Ovary (tissue), 7 donors: ENCODE measurements at regions not wholly inside any gene's neighbourhood (a gene's known extent, or its start where the extent isn't known, plus 50 kb on each side); places are given as distances from the start of the nearest gene placed in this dataset.

Source experiments
- DNase-seq, 5 donors: peaks; one replicate each; pipeline ENCODE4 v3.0.0-alpha.2; 2019 to 2020
- H3K27ac ChIP-seq, 2 donors: fragments of 200-600 bp; one replicate each; pipeline versions ENCODE4 v1.5.1 to v1.8.0; 2019 to 2022
- H3K27me3 ChIP-seq: fragments of 200-600 bp; one replicate; pipeline ENCODE4 v1.8.0; 2022
- H3K36me3 ChIP-seq: fragments of 200-600 bp; sonication (generic); one replicate; pipeline ENCODE4 v1.5.1; 2019
- H3K4me1 ChIP-seq: one replicate; pipeline ENCODE4 v1.8.1; 2013; ENCODE audit warnings: mild to moderate bottlenecking, moderate library complexity; ENCODE audit not compliant: insufficient read depth
- H3K4me3 ChIP-seq: fragments of 200-600 bp; sonication (generic); one replicate; pipeline ENCODE4 v1.5.1; 2017
- H3K9me3 ChIP-seq, 2 donors: fragments of 200-600 bp in 1 of 2; sonication (generic) in 1 of 2; one replicate each; pipeline versions ENCODE4 v1.5.1 to v1.8.1; 2013 to 2019; ENCODE audit warnings: mild to moderate bottlenecking in 1 of 2, moderate library complexity in 1 of 2
- CTCF ChIP-seq, 3 donors: fragments of 450-650 bp in 2 of 3; fragments of 200-600 bp in 1 of 3; IDR thresholded peaks; one replicate each; pipeline versions ENCODE4 v1.5.1 to v1.8.0; 2016 to 2022; ENCODE audit warnings: antibody characterized with exemption in 3 of 3, mild to moderate bottlenecking in 1 of 3
- EP300 ChIP-seq: sonication (generic); formaldehyde crosslinking; IDR thresholded peaks from one replicate; pipeline ENCODE4 v1.6.1; 2017; ENCODE audit warnings: antibody characterized with exemption
- POLR2A ChIP-seq: fragments of 450-650 bp; IDR thresholded peaks from one replicate; pipeline ENCODE4 v1.6.1; 2017; ENCODE audit warnings: antibody characterized with exemption, mild to moderate bottlenecking, moderate library complexity
- WGBS, 3 donors: extraction: QIAGEN DNeasy Blood & Tissue Kit in 1 of 3; methylation state at CpG; one replicate each; pipeline versions ENCODE4 v1.1.5 to v1.1.7; 2013 to 2017; 5-methylcytosine and 5-hydroxymethylcytosine counted together
- intact Hi-C, 4 donors: fragments of 100-400 bp; cut with DNase I; formaldehyde crosslinking; loops; one replicate each; pipeline versions ENCODE4 v1.11.0 to v1.15.1; 2022 to 2023
- donor health status: DM: no; HTN: no; CAD: no; lungs with moderate emphysema.
- donor health status: DM: no; HTN: no; CAD: no.
- donor health status: Bipolar disorder and iron deficiency.
- donor health status: DM: no; HTN: no; CAD: no.
- donor health status: DM: yes; HTN: yes; CAD: no.

- Histone ChIP-seq H3K27me3 (no peaks in the 10 kb centered on the region), H3K9me3 (no peaks in the 10 kb centered on the region), H3K4me3 (no peak overlapping the region), H3K4me1 (no peaks in the 10 kb centered on the region), H3K36me3 (no peaks in the 10 kb centered on the region), H3K27ac (no peak overlapping the region)
- DNase-seq, result no peak
- TF ChIP-seq EP300 (no peak), POLR2A (no peak)
- intact Hi-C loops, result no loop called here
- 79 to 87% (median 84%) methylated on average over 4 of the region's 4 CpGs for WGBS, 3 donors
These were observed 355.6 kb downstream of the SIPA1L2 start for GRCh38 chr1:232274236-232274855.

- TF ChIP-seq EP300 (no peak), CTCF (IDR thresholded peaks at IDR 0.05) (no peak), POLR2A (no peak)
- Histone ChIP-seq H3K4me3 (no peak overlapping the region), H3K36me3 (no peaks in the 10 kb centered on the region), H3K4me1 (no peaks in the 10 kb centered on the region), H3K27ac (no peak overlapping the region), H3K27me3 (no peaks in the 10 kb centered on the region), H3K9me3 (no peaks in the 10 kb centered on the region)
- WGBS, 3 donors, result 24 to 26% (median 24%) methylated on average over 4 of the region's 4 CpGs
- intact Hi-C loops, result no loop called here
- no peak for DNase-seq
These were observed 356.9 kb downstream of the SIPA1L2 start for GRCh38 chr1:232273011-232273410.

GRCh38 chr1:232271991-232272589 lies 357.8 kb downstream of the SIPA1L2 start:
- Histone ChIP-seq H3K27ac (no peak overlapping the region), H3K4me1 (no peaks in the 10 kb centered on the region), H3K4me3 (no peak overlapping the region), H3K36me3 (no peaks in the 10 kb centered on the region), H3K27me3 (no peaks in the 10 kb centered on the region), H3K9me3 (no peaks in the 10 kb centered on the region)
- TF ChIP-seq CTCF (IDR thresholded peaks at IDR 0.05) (no peak), EP300 (no peak), POLR2A (no peak)
- intact Hi-C loops, result no loop called here
- no peak for DNase-seq
- WGBS, 3 donors, result 86 to 92% (median 89%) methylated on average over 10 of the region's 10 CpGs

- Histone ChIP-seq H3K27me3 (no peaks in the 10 kb centered on the region), H3K9me3 (no peaks in the 10 kb centered on the region), H3K4me1 (no peaks in the 10 kb centered on the region), H3K27ac (no peak overlapping the region), H3K4me3 (no peak overlapping the region), H3K36me3 (no peaks in the 10 kb centered on the region)
- no peak for TF ChIP-seq CTCF (IDR thresholded peaks at IDR 0.05)
- no peak for TF ChIP-seq EP300
- no peak for TF ChIP-seq POLR2A
- intact Hi-C loops, result no loop called here
- DNase-seq, result no peak
These were observed 358.6 kb downstream of the SIPA1L2 start for GRCh38 chr1:232271299-232271698.

- H3K9me3 ChIP-seq, result no peaks in the 10 kb centered on the region
- H3K27ac ChIP-seq, result no peak overlapping the region
- TF ChIP-seq EP300 (no peak), CTCF (IDR thresholded peaks at IDR 0.05) (no peak), POLR2A (no peak)
- no peaks in the 10 kb centered on the region for H3K4me1 ChIP-seq
- no peak for DNase-seq
- WGBS, 3 donors, result 96 to 99% (median 98%) methylated on average over 2 of the region's 2 CpGs
- H3K27me3 ChIP-seq, result no peaks in the 10 kb centered on the region
- no peak overlapping the region for H3K4me3 ChIP-seq
- no peaks in the 10 kb centered on the region for H3K36me3 ChIP-seq
- intact Hi-C loops, result no loop called here
These were observed 359.9 kb downstream of the SIPA1L2 start for GRCh38 chr1:232269988-232270387.
